ENCODE measurements at regions not wholly inside any gene's neighbourhood (a gene's known extent, or its start where the extent isn't known, plus 50 kb on each side); places are given as distances from the start of the nearest gene placed in this dataset.

DNA sequence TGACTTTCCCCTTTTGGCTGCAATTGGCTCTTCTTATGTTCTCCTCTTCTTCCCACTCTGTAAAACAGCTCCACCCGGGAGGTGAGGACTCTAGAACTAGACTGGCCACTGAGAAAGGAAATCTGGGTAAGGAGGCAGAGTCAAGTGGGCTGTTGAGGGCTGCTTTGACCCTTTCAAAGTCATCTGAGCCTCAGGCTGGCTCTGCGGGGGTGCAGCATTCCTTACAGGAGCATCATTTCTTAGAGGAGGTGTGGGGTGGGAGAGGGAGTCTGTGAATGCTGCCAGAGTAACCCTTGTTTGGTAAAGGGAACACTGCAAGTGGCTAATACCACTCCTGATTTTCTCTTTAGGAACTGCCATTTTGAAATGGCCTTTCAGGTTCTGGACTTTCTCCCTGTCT lies 377.7 kb upstream of the SMARCA2 start:
- TF ChIP-seq, protein P1, sequence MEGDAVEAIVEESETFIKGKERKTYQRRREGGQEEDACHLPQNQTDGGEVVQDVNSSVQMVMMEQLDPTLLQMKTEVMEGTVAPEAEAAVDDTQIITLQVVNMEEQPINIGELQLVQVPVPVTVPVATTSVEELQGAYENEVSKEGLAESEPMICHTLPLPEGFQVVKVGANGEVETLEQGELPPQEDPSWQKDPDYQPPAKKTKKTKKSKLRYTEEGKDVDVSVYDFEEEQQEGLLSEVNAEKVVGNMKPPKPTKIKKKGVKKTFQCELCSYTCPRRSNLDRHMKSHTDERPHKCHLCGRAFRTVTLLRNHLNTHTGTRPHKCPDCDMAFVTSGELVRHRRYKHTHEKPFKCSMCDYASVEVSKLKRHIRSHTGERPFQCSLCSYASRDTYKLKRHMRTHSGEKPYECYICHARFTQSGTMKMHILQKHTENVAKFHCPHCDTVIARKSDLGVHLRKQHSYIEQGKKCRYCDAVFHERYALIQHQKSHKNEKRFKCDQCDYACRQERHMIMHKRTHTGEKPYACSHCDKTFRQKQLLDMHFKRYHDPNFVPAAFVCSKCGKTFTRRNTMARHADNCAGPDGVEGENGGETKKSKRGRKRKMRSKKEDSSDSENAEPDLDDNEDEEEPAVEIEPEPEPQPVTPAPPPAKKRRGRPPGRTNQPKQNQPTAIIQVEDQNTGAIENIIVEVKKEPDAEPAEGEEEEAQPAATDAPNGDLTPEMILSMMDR (conservative IDR thresholded peaks at IDR 0.05; ENCODE audit: low read depth, low read length), result no peak
- no peak for TF ChIP-seq EZH2phosphoT487 (IDR thresholded peaks at IDR 0.05; ENCODE audit: borderline replicate concordance, low read length)
- TF ChIP-seq EZH2 (IDR thresholded peaks at IDR 0.05; ENCODE audit: low read length, unreplicated experiment), result no peak
